ENCODE measurements at regions not wholly inside any gene's neighbourhood (a gene's known extent, or its start where the extent isn't known, plus 50 kb on each side); places are given as distances from the start of the nearest gene placed in this dataset.

DNA sequence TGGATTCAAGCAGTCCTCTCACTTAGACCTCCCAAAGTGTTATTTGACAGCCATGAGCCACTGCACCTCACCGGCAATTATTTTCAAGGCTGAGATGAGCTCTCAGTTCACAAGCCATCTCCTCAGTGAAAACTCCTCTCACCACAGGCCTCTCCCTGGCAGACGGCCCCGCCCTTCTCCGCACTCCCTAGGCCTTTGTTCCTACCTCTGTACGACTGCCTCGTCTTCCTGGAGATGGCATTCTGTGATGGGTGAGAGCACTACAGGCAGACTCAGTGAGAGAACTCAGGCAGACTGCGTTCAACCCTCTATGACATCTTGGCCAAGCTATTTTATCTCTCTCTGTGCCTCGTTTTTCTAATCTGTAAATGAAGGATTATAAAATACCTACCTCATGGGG lies 67.0 kb upstream of the TPM1 start:
- DNase-seq: no peak

DNA sequence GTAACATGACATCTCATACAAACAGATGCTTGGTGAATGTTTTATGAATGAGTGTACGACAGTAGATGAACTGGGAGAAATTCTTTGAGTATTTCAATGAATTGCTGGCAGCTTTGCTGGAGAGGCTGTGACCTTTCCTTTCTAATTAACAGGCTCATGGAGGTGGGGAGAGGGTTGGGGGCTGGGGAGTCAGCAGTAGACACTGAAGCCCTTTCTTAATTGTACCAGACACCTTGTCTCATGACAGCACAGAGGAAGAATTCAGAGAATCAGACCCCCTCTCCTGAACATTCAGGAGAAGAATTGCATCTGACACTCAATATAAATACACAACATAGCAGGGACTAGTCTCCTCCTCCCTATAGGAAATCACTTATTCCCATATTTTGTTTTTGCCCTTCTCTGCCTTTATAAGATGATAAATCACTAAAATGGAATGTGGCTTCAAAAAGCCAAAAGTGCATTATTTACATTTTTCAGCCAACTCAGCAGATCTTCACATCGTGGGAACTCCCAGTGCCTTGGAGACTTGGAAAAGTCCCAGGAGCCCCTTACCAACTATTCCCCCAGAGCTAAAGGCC lies 66.2 kb upstream of the TPM1 start:
- DNase-seq: no peak

DNA sequence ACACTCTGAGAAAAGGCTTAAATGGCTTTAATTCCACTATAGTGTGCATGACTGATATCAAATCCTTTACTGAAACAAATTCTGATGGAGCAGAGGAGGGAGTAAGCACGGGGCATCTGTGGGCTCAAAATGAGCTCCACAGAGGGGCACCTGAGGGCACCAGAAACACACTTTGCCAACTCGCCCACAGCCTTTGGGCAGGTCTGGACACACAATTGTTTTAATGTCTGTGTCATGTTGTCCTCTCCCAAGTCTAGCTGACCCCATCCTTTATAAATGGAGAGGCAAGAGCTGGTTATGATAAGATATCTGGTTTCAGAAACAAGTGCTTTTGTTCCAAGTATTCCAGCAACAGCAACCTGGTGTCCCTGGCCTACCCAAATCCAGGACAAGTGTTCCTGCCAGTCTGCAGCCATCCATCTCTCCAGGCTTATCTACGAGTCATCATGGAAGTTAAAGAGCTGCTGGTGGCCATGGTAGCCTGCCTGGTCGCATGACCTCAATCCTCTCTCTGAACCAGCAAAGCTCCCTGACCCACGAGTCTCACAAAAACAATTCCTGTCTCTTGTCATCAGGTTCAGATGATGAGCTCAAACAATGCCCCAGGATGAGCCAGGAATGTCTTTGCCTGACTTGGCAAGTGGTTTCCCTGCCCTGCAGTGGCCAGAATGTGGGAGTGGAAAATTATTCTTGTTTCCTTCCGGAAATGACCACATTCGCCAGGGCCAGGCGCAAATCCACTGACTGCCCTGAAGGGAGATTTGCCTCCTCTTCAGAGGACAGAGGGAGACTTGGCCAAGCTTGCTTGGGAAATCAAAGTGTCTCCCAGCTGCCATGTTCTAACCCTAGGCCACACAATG lies 64.4 kb upstream of the TPM1 start:
- no peak for DNase-seq

DNA sequence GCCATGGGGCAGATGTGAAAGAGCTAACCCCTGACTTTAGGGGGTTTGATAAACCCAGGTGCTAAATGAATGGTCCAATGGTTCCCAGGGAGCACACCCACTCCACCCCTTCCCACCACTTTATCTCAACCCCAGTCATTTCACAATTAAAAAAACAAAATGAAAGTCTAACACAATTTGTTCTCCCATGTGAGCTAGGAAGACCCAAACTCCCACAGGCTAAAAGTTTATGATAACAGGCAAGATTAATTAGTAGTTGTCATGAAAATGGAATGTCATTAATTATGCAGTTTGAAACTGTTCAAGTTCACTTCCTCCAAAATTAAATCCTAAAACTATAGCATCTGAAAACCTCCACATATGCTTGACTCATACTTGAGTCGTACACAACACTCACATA lies 63.3 kb upstream of the TPM1 start:
- DNase-seq: no peak

DNA sequence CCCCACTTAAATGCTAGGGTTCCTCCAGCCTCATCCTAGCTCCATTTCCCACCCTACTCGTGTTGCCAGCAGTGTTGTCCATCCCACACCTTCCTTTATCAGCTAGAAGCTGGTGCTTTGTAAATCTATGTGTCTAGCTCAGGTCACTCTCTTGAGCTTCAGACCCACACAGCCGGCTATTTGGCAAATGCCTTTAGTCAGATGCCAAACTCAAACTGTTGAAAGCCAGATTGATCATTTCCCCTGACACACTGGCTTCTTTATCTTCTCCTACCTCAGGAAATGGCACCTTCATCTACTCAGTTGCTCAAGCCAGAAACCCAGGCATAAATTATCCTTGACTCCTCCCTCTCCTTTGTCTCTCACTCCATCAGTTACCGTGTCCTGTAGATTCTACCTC lies 61.5 kb upstream of the TPM1 start:
- no peak for DNase-seq

DNA sequence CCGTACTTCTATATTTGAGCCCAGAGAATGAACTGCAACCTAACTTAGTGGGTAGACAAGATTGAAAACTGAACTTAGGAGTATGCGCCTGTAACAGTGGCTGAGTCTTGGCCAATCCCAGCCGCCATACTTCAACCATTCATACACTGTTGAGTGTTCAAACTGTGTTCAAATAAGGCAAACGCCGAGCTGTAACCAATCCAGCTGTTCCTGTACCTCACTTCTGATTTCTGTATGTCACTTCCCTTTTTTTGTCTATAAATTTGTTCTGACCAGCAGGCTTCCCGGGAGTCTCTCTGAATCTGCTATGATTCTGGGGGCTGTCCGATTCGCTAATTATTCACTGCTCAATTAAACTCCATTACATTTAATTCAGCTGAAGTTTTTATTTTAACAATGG lies 58.6 kb upstream of the TPM1 start:
- DNase-seq: no peak

DNA sequence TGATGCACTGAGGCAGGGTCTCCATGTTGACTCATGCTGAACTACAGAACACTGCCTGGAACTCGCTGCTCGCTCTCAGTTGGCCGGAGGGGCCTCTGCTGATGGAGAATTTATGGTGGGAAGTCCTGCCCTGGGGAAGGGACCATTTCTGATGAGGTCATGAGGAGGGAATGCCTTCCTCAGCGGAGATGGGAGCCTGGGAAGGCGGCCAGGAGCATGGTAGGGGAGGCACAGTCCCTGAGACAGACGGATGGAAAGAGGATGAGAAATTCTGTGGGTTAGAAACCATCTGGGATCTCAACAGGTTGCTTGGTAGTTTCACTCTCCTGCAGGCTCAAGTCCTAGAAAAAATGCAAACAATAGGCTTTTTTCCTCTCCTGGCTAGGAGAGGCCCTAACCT lies 56.8 kb upstream of the TPM1 start:
- DNase-seq: no peak

DNA sequence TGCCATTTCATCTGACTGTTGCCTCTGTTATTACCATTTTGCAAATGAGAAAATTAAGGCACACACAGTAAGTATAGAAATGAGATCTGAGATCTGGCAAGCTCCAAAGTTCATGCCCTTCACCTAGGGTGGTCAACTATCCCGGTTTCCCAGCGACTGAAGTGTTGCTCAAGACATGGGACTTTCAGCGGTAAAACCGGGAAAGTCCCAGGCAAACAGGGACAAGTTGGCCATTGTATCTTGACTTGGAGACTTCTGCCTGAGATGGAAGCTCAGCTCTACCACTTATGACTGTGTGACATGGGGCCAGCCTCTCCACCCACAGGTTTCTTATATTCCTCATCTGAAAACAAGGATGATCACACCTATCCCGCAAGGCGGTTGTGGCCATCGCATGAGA lies 55.6 kb upstream of the TPM1 start:
- DNase-seq: no peak

DNA sequence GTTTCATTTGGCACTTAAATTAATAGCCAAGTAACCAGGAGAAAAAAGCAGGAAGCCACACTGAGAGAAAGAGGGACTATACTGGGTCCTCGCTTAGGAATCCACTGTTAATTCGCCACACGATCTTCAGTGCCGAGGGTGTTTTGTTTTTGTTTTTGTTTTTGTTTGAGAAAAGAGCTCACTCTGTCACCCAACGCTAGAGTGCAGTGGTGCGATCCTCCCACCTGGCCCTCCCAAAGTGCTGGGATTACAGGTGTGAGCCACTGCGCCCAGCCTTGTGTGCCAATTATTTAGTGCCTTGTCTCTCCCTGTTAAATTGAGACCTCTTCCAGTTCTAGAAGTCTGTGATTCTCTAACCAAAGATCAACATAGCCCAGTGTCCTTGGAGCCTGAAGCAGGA lies 53.8 kb upstream of the TPM1 start:
- no peak for DNase-seq

DNA sequence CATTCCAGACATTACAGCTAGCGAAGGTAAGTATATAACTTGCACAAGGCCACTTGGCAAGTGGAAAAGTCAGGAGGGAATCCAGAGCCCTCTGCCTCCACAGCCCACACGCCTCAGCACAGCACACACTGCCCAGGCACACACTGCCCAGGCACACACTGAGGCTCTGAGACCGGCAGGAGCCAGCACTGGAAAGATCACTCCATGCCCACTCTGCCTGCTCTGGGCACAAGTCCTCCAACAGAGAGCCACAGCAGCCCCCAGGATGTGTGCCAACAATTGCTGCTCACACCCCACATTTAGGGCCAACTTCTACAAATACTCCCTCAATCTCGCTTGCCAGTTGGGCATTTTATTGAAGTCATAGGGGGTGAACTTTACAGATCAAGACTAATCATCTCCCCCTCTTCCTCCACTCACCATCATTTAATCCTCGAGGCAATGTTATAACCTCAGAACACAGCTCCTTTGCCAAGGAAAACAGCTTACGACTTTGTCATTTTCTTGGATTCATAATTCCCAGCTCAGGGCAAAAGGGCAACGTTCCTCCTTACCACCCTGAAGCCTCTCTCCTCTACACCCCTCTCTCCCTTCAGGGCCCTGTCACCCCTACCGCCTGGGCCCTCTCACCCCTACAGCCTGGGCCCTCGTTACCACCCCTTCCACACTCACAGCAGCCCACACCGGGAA lies 53.0 kb upstream of the TPM1 start:
- DNase-seq: no peak

DNA sequence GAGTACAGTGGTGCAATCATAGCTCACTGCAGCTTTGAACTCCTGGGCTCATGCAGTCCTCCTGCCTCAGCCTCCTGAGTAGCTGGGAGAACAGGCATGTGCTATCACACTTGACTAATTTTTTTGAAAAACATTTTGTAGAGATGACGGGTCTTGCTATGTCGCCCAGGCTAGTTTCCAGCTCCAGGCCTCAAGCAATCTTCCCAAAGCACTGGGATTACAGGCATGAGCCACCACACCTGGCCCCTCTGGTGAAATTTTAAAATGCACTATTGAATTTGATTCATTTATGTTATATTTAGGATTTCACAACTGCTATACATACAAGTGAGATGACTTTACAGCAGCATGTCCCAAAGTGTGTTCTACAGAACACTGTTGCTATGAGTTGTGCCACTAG lies 50.8 kb upstream of the TPM1 start:
- no peak for DNase-seq

DNA sequence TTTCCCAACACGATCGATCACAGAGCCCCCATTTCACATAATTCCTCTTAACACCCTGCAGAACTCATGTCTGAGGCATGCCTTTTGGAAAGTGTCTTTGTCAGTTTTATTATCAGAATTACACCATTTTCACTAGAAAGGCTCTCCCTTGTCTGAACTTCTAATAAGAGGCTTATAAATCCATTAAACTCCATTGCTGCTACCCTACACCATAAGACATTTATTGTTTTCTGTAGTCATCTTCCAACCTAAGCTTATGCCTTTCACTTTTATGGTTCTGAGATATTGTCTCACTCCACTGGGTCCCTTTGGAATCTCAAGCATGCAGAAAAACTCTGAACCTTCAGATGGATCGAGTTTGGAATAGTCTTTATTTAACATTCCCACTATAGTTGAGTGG lies 50.2 kb upstream of the TPM1 start:
- DNase-seq: no peak

Data from NCI-H345 (cell line).